BLaER1 (cell line): ENCODE measurements at regions not wholly inside any gene's neighbourhood (a gene's known extent, or its start where the extent isn't known, plus 50 kb on each side); places are given as distances from the start of the nearest gene placed in this dataset.

Experiments used
- H3K27ac ChIP-seq: shearing (Covaris generic); formaldehyde crosslinking; 2 replicates; pipeline ENCODE4 v1.8.1; 2022
- H3K27me3 ChIP-seq: shearing (Covaris generic); formaldehyde crosslinking; 2 replicates; pipeline ENCODE4 v1.8.1; 2022
- H3K36me3 ChIP-seq: shearing (Covaris generic); formaldehyde crosslinking; 2 replicates; pipeline ENCODE4 v1.8.1; 2022
- H3K4me1 ChIP-seq: shearing (Covaris generic); formaldehyde crosslinking; 2 replicates; pipeline ENCODE4 v1.8.1; 2022
- H3K4me2 ChIP-seq: shearing (Covaris generic); formaldehyde crosslinking; 2 replicates; pipeline ENCODE4 v1.8.1; 2022
- H3K4me3 ChIP-seq: shearing (Covaris generic); formaldehyde crosslinking; 2 replicates; pipeline ENCODE4 v1.8.1; 2022
- H3K9ac ChIP-seq: shearing (Covaris generic); formaldehyde crosslinking; 2 replicates; pipeline ENCODE4 v1.8.1; 2022
- H3K9me3 ChIP-seq: shearing (Covaris generic); formaldehyde crosslinking; 2 replicates; pipeline ENCODE4 v1.8.1; 2022
- H4K20me1 ChIP-seq: shearing (Covaris generic); formaldehyde crosslinking; 2 replicates; pipeline ENCODE4 v1.8.1; 2022
- Cebpa-rat ChIP-seq: shearing (Covaris generic); IDR thresholded peaks from 2 replicates; pipeline ENCODE4 v1.8.1; 2022

DNA sequence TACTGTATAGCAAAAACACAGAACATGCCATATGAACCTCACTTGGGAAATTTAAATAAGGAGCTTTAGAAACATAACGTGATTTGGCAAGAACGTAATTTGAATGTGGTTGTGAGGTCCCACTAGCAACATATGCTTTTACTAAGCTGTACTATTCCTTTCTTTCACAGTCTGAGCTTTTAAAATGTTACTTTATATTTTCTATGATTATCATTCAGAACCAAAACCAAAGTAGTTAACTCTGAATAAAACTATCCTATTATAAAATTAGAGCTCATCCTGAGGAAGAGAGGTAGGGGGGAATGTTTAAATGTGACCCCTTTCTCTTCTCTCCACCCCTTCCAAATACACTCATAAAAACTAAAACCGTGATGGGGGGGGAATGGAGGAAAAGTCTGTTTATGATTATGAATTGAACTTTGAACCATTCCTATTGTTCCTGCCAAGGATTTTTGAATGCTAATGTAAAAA, 435.7 kb downstream of the NFIB start:
- no peak overlapping the region for H3K4me3 ChIP-seq
- H3K9ac ChIP-seq: no peak overlapping the region
- no peaks in the 10 kb centered on the region for H4K20me1 ChIP-seq
- H3K9me3 ChIP-seq: peaks cover 11% of the 10 kb centered on the region
- H3K4me1 ChIP-seq: no peaks in the 10 kb centered on the region
- no peak for TF ChIP-seq Cebpa-rat
- H3K27me3 ChIP-seq: no peaks in the 10 kb centered on the region
- no peak overlapping the region for H3K27ac ChIP-seq
- no peak overlapping the region for H3K4me2 ChIP-seq
- H3K36me3 ChIP-seq: no peaks in the 10 kb centered on the region

DNA sequence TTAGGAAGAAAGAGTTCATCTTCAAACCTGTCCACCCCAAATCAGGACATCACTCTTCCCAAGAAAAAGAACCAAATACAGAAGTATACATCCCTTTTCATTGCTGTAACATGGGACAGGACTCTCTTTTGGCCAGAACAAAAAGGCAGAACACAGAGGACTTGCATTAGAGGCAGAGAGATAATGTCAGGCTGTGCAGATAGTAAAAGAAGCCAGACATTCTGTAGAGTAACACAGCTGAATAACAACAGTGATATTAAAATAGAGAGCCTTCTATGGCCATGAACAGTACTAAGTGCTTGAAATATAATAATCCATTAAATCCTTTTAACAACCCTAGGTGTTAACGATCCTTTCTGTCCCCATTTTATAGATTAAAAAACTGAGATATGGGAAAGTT, 437.2 kb downstream of the NFIB start:
- TF ChIP-seq Cebpa-rat: no peak
- no peaks in the 10 kb centered on the region for H4K20me1 ChIP-seq
- H3K9me3 ChIP-seq: peaks cover 11% of the 10 kb centered on the region
- no peaks in the 10 kb centered on the region for H3K27me3 ChIP-seq
- no peak overlapping the region for H3K4me3 ChIP-seq
- no peaks in the 10 kb centered on the region for H3K4me1 ChIP-seq
- H3K4me2 ChIP-seq: no peak overlapping the region
- H3K36me3 ChIP-seq: no peaks in the 10 kb centered on the region
- no peak overlapping the region for H3K9ac ChIP-seq
- H3K27ac ChIP-seq: no peak overlapping the region

DNA sequence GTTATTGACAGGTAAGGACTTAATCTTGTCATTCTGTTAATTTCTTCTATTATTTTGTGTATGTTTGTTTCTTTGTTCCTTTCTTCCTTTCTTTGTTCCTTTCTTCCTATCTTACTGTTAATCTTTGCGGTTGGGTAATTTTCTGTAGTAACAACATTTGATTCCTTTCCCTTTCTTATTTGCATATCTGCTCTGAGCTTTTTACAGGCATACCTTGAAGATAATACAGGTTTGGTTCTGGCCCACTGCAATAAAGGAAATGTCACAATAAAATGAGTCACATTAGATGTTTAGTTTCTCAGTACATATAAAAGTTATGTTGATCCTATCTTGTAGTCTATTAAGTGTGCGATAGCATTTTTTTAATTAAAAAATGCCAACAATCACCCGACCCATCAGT, 440.7 kb downstream of the NFIB start:
- Histone ChIP-seq H3K4me3 (no peak overlapping the region), H3K4me1 (no peaks in the 10 kb centered on the region), H3K4me2 (no peak overlapping the region), H3K9ac (no peak overlapping the region), H3K27ac (no peak overlapping the region), H4K20me1 (no peaks in the 10 kb centered on the region), H3K9me3 (peaks cover 11% of the 10 kb centered on the region), H3K36me3 (no peaks in the 10 kb centered on the region), H3K27me3 (no peaks in the 10 kb centered on the region)
- TF ChIP-seq Cebpa-rat: no peak

DNA sequence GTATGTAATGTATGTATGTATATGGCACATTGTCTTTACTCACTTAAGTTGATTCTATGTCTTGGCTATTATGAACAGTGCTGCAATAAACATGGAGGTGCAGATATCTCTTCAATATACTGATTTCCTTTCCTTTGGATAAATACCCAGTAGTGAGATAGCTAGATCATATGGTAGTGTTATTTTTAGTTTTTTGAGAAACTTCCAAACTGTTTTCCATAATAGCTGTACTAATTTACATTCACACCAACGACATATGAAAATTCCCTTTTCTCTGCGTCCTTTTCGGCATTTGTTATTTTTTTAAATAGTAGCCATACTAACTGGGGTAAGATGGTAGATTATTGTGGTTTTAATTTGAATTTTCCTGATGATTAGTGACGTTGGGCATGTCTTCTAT, 445.6 kb downstream of the NFIB start:
- Histone ChIP-seq H3K36me3 (no peaks in the 10 kb centered on the region), H3K9ac (no peak overlapping the region), H3K4me1 (no peaks in the 10 kb centered on the region), H3K4me3 (no peak overlapping the region), H3K9me3 (no peaks in the 10 kb centered on the region), H3K27me3 (no peaks in the 10 kb centered on the region), H4K20me1 (no peaks in the 10 kb centered on the region), H3K27ac (no peak overlapping the region), H3K4me2 (no peak overlapping the region)
- no peak for TF ChIP-seq Cebpa-rat

DNA sequence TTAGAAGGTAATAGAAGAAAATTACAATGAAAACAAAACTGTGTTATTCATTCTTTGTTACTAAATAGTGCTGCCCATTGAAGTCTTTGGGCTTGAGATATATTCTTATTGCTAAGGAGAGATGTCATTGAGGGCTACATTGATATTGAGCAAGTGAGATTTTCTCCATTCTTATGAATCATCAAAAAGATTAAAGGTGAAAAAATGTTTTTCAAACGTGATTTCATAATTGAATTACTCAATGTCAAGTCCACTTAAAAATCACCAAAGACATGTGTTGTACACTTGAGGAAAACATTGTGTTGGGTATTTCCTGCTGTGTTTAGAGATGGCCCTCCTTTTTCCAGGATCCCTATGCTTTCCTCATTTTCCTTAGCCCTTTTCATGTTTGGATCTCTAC, 448.1 kb downstream of the NFIB start:
- no peaks in the 10 kb centered on the region for H3K27me3 ChIP-seq
- TF ChIP-seq Cebpa-rat: no peak
- H4K20me1 ChIP-seq: no peaks in the 10 kb centered on the region
- H3K4me3 ChIP-seq: no peak overlapping the region
- no peaks in the 10 kb centered on the region for H3K36me3 ChIP-seq
- H3K9me3 ChIP-seq: no peaks in the 10 kb centered on the region
- no peak overlapping the region for H3K9ac ChIP-seq
- no peak overlapping the region for H3K4me2 ChIP-seq
- no peaks in the 10 kb centered on the region for H3K4me1 ChIP-seq
- no peak overlapping the region for H3K27ac ChIP-seq

DNA sequence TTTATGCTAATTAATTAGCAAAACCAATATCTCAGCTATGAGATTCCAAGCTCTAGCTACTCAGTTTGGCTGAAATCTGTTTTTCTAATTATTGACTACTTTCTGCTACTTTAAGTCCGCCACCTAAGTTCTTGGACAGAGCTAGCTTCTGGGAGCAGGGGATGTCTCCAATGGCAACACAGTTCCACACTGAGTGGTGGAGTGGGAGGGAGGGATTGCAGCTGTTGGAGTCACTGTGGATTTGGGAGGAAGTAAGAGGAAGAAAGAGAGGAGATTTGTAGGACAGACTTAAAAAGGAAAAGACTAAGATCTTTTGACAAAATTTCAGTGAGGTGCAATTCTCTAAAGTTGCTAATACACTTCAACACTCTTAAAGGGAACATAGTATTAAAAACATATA, 450.8 kb downstream of the NFIB start:
- Histone ChIP-seq H3K4me2 (no peak overlapping the region), H3K27me3 (no peaks in the 10 kb centered on the region), H3K9me3 (no peaks in the 10 kb centered on the region), H4K20me1 (no peaks in the 10 kb centered on the region), H3K36me3 (no peaks in the 10 kb centered on the region), H3K9ac (no peak overlapping the region), H3K4me3 (no peak overlapping the region), H3K27ac (no peak overlapping the region), H3K4me1 (no peaks in the 10 kb centered on the region)
- no peak for TF ChIP-seq Cebpa-rat

DNA sequence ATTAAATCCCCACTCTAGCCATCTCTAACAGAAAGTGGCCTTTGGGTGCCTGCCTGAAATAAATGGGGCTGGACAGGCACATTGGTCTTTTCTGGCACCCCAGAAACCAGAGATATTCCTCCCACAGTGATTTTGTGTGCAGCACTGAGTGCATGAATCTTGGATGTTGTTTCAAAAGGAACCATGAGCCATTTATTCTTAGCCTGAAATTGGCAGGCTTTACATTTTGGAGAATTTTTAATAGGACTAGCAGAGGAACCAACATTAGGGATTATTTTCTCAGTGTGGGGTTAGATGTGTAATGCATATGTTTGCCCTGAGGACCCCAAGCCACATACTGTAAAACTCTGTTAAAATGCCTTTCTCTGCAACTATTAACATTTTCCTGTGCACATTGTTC, 451.3 kb downstream of the NFIB start:
- H3K9me3 ChIP-seq: no peaks in the 10 kb centered on the region
- H3K4me1 ChIP-seq: no peaks in the 10 kb centered on the region
- no peak for TF ChIP-seq Cebpa-rat
- no peaks in the 10 kb centered on the region for H4K20me1 ChIP-seq
- H3K4me3 ChIP-seq: no peak overlapping the region
- H3K9ac ChIP-seq: no peak overlapping the region
- H3K27me3 ChIP-seq: no peaks in the 10 kb centered on the region
- no peak overlapping the region for H3K27ac ChIP-seq
- no peaks in the 10 kb centered on the region for H3K36me3 ChIP-seq
- no peak overlapping the region for H3K4me2 ChIP-seq

DNA sequence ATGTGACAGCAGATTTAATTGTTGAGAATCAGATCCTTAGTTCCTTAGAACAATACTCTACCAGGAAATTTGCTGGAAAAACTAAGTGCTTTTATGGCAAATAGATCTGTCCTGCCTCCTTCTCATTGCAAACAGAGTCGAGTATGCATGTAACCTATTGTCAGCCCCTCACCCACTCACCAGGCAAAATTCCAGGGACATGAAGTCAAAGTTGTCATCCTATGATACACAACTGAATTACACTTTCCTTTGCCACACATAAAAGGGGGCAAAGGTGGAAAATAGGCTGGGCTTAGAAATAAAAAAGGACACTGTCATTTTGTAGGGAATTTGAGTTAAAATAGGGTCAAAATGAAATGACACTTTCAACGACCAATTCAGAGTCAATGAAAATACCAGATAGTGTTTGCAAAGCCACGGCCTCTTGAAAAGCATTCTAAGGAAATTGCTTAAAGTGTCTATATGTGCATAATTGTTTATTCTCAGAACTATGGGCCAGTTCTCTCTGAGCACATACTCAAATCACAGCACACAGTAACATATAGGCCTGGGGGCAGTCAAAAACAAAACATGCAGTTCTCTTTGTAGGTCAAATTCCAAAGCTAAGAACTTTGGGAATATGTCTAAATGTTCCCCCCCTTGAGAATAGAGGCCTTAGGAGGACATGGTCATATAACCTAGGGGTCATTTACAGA, 452.8 kb downstream of the NFIB start:
- Histone ChIP-seq H3K27me3 (no peaks in the 10 kb centered on the region), H3K9me3 (no peaks in the 10 kb centered on the region), H3K4me3 (no peak overlapping the region), H3K36me3 (no peaks in the 10 kb centered on the region), H3K9ac (no peak overlapping the region), H3K27ac (no peak overlapping the region), H3K4me2 (no peak overlapping the region), H4K20me1 (no peaks in the 10 kb centered on the region), H3K4me1 (no peaks in the 10 kb centered on the region)
- no peak for TF ChIP-seq Cebpa-rat

DNA sequence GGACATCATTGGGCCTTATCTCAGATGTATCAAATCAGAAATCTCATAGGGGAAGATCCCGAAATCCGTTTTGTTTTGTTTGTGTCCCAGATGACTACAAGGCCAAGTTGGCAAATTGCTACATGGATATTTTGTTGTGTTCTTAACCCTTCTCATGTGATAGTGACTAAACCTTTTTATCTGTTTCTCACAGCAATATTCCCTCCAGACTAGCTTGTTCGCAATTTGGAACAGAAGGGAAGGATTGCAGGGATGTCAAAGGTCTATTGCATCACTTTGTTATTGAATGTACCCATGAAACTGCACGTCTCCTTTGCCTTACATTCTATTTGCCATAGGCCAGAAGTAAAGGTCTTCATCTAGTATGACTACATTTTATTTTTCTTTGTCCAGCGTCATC, 453.9 kb downstream of the NFIB start:
- no peaks in the 10 kb centered on the region for H3K9me3 ChIP-seq
- H3K4me3 ChIP-seq: no peak overlapping the region
- H3K27ac ChIP-seq: no peak overlapping the region
- H4K20me1 ChIP-seq: no peaks in the 10 kb centered on the region
- no peaks in the 10 kb centered on the region for H3K36me3 ChIP-seq
- H3K27me3 ChIP-seq: no peaks in the 10 kb centered on the region
- H3K9ac ChIP-seq: no peak overlapping the region
- no peaks in the 10 kb centered on the region for H3K4me1 ChIP-seq
- no peak for TF ChIP-seq Cebpa-rat
- H3K4me2 ChIP-seq: no peak overlapping the region

DNA sequence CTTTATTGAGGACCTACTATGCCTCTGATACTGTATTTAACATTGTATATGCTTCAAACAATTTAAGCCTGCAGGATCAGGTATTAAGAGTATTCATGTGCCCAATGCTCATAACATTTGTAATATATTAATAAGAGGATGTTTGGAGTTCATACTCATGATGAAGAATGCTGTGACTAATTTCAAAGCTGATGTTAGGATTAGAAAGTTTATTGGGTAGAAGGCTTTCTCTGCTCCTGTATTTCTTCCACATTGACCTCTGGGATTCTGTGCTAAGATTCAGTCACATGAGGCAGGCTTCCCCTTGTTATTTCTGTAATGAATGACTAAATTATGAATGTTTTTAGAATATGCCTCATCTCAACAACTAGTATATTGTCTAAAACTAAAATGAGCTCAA, 456.4 kb downstream of the NFIB start:
- Histone ChIP-seq H4K20me1 (no peaks in the 10 kb centered on the region), H3K9me3 (no peaks in the 10 kb centered on the region), H3K27ac (no peak overlapping the region), H3K27me3 (no peaks in the 10 kb centered on the region), H3K4me1 (no peaks in the 10 kb centered on the region), H3K9ac (no peak overlapping the region), H3K36me3 (no peaks in the 10 kb centered on the region), H3K4me3 (no peak overlapping the region), H3K4me2 (no peak overlapping the region)
- no peak for TF ChIP-seq Cebpa-rat

DNA sequence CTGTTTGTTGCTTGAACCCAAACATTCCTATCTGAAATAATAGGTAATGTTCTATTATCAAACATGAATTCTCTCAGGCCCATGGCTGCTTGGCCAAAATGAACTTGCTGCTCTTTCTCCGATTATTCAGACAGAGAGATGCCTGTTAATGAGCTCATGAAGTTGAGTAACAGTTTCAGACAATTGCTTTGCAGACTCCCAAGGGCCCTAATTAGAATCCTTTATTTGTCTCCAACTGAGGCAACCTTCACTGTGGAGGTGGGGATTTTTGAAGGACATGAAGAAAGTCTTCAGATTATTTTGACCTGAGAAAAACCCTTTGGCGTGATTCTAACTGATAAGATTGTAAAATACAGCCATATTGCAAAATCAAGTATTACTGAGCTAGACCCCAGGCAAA, 466.7 kb downstream of the NFIB start:
- no peaks in the 10 kb centered on the region for H3K9me3 ChIP-seq
- no peak for TF ChIP-seq Cebpa-rat
- H3K27ac ChIP-seq: no peak overlapping the region
- no peak overlapping the region for H3K9ac ChIP-seq
- no peaks in the 10 kb centered on the region for H3K4me1 ChIP-seq
- H4K20me1 ChIP-seq: no peaks in the 10 kb centered on the region
- no peaks in the 10 kb centered on the region for H3K27me3 ChIP-seq
- no peak overlapping the region for H3K4me2 ChIP-seq
- no peaks in the 10 kb centered on the region for H3K36me3 ChIP-seq
- no peak overlapping the region for H3K4me3 ChIP-seq
